ENCODE measurements at regions not wholly inside any gene's neighbourhood (a gene's known extent, or its start where the extent isn't known, plus 50 kb on each side); places are given as distances from the start of the nearest gene placed in this dataset.
"Not testable (repeated sequence)": the region's sequence is repeated elsewhere in the genome, so short reads cannot be mapped to it uniquely, and the experiment has no call there.

- no peak for DNase-seq
These were observed 423.0 kb upstream of the CD180 start for GRCh38 chr5:67619636-67620035.

DNA sequence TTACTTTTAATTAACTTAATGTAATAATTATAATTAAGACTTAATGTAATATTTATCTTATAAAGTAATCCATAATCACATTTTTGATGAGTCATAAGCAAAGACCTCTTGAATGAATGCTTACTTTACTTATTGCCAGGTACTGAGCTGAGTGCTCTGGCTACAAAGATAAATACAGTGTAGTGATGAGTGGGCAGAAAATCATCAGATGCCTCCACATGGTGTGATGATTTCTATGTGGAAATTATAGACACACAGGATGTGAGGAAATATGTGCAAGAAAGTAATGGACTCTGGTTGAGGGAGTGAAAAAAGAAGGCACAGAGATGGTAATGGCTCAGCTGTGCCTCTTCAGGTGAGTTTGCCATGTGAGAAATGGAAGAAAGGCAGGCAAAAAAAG is 422.6 kb upstream of the CD180 start:
- no peak for DNase-seq

DNA sequence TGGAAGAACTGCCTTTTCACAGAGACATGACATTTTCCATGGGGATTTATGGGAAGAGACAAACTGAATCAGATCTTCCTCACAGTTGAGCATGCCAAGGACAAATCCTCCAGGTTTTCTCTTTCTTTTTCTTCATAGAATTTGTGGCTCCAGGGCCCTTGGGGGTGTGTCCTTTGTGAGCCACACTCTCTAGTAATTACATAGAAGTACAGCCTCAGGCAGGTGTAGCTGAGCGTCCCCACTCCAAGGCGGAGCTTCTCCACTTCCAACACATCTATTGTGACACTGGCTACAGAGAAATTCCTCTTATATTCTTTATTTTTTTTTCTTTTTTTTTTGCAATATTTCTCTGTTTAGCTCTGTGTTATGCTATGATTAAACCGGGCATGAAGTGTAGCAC is 420.5 kb upstream of the CD180 start:
- DNase-seq: no peak

- no peak for DNase-seq
These were observed 416.4 kb upstream of the CD180 start for GRCh38 chr5:67612961-67613360.

GRCh38 chr5:67610186-67610912 is 413.8 kb upstream of the CD180 start:
- DNase-seq: no peak

- no peak for DNase-seq
These were observed 411.4 kb upstream of the CD180 start for GRCh38 chr5:67607958-67608357.

DNA sequence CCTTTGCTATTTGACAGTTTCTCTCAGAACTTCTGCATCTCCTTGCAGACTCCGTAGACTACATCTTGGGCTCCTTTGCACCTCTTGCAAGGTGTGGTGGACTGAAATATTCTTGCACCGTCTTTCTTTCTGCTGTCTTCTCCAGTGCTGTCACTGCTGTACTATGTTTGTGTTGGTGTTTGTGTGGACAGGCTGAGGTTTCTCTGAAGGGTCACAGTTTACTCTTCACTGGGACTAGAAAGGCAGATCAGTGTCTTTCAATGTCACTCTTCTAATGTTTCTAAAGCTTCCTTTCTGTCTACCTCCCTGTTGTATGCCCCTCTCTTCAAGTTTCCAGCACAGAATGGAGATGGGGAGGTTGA is 410.0 kb upstream of the CD180 start:
- DNase-seq: no peak

DNA sequence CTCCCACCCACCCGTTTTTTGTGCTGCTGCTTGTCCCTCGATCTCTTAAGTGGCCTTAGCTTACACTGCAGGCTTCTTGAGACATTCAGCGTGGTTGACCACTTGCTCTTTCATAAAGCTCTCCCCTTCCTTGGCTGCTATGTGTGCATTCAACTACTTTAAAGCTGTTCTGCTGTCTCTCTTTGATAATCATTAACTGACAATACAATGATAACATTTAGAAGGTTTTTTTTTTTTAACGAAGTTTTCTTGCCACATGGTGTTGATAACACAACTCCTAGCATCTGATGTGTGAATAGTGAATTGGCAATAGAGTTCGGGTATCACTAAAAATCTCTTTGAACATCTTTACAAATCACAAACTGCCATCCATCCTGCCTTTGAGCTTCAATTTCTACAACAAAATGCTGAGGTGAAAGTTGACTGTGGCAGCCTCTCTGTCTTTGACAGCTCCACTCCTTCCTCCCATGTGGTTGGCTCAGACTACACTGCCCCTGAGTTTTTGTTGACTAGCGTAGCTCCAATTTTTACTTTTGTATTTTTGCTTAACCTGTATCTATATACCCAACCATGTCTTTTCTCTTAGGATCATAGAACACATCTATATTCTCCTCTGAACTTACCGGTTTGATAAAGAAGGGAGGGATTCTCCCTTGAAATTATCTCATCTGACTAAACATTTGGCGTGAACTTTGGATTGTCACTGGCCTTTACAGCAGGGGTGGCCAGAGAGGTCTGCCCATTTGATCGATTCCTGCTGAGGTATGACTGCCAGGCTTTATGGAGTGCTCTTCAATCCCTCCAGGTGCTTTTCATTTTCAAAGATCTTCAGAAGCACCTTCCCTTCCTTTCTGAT is 409.4 kb upstream of the CD180 start:
- DNase-seq: no peak

- DNase-seq: no peak
These were observed 394.9 kb upstream of the CD180 start for GRCh38 chr5:67591491-67591890.

DNA sequence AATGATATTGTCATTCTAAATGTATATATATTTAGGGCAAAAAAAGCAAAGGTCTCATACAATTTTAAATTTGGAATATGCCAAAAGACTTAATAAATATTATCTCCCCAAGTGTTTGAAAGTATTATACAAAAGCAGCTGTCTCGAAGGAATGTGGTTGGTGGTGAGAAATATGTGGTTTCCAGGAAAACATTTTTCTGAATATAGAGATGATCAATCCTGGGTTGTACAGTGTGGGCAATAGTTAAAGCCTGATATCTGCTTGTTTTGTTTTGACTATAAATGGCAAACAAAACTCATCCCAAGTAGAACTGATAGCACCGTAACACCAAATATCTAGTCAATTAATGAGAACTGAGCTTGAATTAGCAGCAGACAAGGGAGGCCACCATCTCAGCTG is 391.8 kb upstream of the CD180 start:
- DNase-seq: no peak

DNA sequence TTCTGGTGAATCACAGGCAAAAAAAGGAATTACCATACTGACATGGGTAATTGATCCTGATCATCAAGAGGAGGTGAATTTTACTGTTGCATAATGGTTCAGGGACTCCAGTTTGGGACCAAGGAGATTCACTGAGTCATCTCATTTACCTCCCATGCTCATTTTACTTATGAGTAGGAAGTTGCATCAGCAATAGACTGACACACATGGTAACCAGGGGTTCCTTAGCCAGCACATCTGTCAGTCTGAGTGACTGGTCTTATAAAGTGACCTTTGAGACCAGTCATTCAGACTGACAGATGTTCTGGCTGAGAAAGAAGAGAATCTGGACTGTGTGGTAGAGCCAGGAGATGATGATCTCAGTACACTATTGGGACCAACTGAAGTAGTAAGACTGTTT is 384.6 kb upstream of the CD180 start:
- DNase-seq: no peak

- DNase-seq: no peak
These were observed 381.4 kb upstream of the CD180 start for GRCh38 chr5:67578011-67578410.

- no peak for DNase-seq
These were observed 380.8 kb upstream of the CD180 start for GRCh38 chr5:67577424-67577823.

DNA sequence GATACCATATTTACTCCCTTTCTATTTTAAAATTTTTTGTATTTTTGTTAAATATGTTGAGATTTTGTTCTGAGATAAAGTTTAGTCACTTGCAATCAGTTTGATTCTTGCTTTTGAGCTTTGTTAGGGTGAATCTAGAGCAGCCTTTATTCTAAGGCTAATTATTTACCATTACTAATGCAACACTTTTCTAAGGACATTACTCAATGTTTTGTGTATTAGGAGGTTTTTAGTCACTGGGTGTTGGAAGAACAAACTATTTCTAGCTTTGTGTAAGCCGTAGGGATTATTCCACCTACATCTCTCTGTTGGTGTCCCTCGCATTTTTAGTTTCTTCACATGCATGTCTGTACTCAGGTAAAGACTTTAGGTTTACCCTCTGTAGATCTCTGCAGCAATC is 379.5 kb upstream of the CD180 start:
- no peak for DNase-seq

DNA sequence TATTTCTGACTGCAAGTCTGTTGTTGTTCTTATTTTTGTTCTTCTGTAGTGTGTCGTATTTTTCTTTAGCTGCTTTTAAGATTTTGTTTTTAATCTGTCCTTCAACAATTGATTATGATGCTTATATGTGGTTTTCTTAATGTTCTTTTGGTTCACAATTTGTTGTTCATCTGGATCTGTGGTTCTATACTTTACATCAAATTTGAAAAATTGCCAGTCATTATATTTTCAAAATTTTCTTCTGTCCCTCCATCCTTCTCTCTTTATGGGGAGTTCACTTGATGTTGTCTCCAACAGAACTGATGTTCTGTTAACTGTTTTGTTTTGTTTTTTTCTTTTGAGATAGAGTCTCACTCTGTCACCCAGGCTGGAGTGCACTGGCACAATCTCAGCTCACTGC is 378.5 kb upstream of the CD180 start:
- no peak for DNase-seq

DNA sequence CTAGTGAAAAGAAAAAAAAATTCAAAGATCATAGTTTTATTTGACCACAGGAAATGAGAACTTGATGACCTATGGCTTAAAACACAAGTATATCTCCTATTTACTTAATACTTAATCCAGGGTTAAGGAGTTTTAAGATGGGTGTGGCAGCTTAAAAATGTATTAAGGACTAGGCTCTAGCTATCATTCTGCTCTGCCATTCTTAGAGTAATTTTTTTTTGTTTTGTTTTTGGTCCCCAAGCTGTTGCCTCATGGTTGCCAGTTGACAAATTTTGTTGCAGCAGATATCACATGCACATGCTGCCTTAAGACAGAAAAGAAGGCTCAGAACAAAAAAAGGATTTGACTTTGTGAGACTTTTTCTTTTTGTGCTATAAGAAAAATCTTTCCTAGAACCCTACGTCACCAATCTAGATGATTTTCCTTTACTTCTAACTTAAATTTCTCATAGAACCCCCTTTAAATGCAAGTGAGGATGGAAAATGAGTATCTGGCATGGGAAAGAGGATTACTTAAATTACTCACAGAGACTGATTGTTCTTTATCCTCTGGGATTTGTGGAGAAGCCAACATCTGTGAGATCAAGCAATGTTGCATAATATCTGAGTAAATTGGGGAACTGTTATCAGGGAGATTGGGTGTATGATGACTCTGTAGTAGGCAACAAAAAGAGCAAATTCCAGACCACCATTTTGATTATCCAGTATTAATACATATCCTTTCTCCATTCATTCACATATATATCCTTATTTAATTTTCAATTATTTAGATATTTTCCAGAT is 364.7 kb upstream of the CD180 start:
- no peak for DNase-seq

GRCh38 chr5:67552773-67553172 is 356.2 kb upstream of the CD180 start:
- DNase-seq: no peak

DNA sequence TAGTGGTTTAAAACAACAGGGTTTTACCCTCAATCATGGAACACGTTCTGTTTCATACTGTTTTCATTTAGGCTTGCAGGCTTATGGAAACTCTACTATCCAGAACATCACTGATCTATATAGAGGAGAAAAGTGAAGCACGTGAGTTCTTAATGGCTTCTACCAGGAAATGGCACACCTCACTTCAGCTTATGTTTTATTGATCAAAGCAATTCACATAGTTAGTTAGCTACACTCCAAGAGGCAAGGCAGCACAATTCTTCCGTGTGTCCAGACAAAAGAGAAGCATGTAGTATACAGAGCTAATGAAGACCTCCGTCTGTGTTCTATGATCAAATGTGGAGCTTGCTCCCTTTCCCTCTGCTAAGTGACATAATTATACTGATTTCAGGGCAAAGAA is 353.3 kb upstream of the CD180 start:
- DNase-seq: no peak

GRCh38 chr5:67549296-67549618 is 352.7 kb upstream of the CD180 start:
- DNase-seq: no peak

- no peak for DNase-seq
These were observed 352.1 kb upstream of the CD180 start for GRCh38 chr5:67548520-67549295.

GRCh38 chr5:67547682-67548081 is 351.1 kb upstream of the CD180 start:
- DNase-seq: no peak

- not testable (repeated sequence) for DNase-seq
These were observed 348.3 kb upstream of the CD180 start for GRCh38 chr5:67544942-67545341.

DNA sequence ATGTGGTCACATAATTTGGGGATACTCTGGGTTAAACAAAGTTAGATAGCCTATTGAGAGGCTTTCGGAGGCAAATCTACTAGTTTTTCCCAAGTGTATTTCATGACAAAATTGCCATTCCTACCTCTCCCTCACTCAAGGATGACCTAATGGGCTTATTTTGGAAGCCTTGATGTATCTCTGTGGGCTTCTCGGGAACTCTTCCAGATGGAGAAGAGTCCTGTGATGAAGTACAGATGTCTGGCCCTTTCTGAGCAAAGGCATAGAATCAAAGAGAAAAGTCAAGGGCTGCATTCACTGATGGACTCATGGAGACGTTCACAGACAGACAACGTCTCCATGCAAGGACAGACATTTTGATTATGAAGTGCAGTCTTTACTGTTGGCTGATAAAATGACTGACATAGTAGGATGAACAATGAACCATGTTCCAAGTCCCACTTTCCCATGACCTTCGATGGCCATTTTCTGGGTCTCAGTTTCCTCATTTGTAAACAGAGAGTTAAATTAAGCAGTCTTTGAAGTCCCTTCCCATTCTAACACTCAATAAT is 347.2 kb upstream of the CD180 start:
- DNase-seq: no peak
